ENCODE measurements at regions not wholly inside any gene's neighbourhood (a gene's known extent, or its start where the extent isn't known, plus 50 kb on each side); places are given as distances from the start of the nearest gene placed in this dataset.

DNA sequence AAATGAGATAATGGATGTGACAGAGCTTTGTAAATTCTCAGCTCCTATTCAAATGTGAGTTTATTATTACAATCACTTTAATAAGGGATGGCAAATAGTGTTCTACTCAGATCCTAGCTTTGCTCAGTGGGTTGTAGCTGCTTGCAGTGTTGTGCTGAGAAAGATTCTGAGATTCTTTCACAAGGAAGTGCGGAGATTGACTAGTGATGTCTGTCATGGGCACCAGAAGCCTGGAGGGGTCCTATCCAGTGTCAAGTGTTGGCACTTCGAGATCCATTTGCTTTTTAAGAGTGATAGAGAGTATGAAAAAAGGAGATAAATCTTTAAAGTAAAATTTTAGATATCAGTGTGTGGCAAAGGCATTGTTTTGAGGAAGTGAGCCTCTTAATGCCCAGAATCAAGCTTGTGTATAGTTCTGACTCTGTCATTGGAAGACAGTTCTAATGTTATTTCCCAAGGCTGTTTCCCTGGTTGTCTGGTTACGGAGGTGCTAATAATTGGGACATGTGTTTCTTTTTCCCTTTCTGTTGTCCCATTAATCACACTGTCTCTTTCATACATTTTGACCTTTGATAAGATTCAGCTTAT is 181.7 kb upstream of the SPRED2 start (continued):
- TF ChIP-seq RCOR1 (IDR thresholded peaks at IDR 0.05; ENCODE audit: low read length) (no peak), TCF12 (IDR thresholded peaks at IDR 0.05) (no peak), RAD21 (IDR thresholded peaks at IDR 0.05; ENCODE audit: low read length) (no peak), RFX5 (IDR thresholded peaks at IDR 0.05; ENCODE audit: low read length) (no peak), ELF1 (IDR thresholded peaks at IDR 0.05) (no peak), NRF1 (IDR thresholded peaks at IDR 0.05; ENCODE audit: low read depth, low read length) (no peak), TAF1 (IDR thresholded peaks at IDR 0.05; ENCODE audit: borderline replicate concordance, low read depth, low read length) (no peak)

DNA sequence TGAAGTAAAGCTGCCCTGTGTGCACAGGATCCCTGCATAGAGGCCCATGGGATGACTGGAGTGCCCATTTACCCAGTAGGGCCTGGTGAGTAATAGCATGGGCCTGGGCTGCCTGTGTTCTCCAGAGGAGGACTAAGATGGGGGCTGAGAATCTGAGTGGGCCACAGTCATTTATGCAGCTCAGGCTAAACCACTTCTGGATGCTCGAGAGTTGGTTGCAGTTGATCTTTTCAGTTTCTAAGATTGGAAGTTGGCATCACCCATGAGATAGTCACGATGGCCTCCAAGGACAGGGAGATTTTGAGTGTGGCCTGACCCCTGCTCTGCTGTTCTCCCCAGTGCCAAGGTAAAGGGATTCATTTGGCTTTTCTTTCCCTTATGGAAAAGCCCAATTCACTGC is 179.1 kb upstream of the SPRED2 start:
- H3K27me3 ChIP-seq (ENCODE audit: insufficient read depth) = no peaks in the 10 kb centered on the region
- CTCF ChIA-PET = interaction anchor here (1.1 kb wide), 1 partner anchor 9 kb away, joined by 3 read pairs; no protein-coding TSS in a partner anchor
- no peaks in the 10 kb centered on the region for H3K9me2 ChIP-seq

DNA sequence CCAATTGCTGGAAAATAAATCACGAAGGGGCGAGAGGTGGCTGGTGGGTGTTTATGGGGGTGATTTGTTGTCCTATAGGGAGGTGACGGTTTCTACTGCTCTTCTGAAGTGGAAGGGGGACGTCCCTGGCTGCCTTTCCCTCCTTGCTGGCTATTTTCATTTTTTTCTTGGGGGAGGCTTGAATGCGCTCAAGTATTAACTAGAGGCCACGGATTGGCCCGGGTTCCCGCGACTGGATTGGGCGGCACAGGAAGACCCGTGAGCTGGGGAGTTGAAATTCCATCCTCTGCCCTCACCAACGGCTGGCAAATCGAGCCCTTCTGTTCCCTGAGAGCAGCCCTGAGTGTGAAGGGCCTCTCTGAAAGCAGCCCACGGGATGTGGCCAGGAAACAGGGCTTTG is 176.5 kb upstream of the SPRED2 start:
- H3K9me3 ChIP-seq = no peaks in the 10 kb centered on the region
- H3K27ac ChIP-seq (ENCODE audit: low read depth in 2 of 2, low read length in 1 of 2) = no peak overlapping the region
- POLR2A ChIA-PET = no interaction called here
- H3K27me3 ChIP-seq (ENCODE audit: insufficient read depth) = no peaks in the 10 kb centered on the region
- no peak overlapping the region for H3K9ac ChIP-seq
- H3K4me3 ChIP-seq (ENCODE audit: low read depth in 2 of 2, low read length in 1 of 2) = no peak overlapping the region
- H3K9me2 ChIP-seq = no peaks in the 10 kb centered on the region
- H3K4me1 ChIP-seq (ENCODE audit: control insufficient read depth in 1 of 2, insufficient read depth in 2 of 2, low read depth in 1 of 2, low read length in 1 of 2) = no peaks in the 10 kb centered on the region
- no peaks in the 10 kb centered on the region for H3K79me2 ChIP-seq (ENCODE audit: insufficient read depth)
- no peaks in the 10 kb centered on the region for H4K20me1 ChIP-seq (ENCODE audit: insufficient read depth)
- H3F3A ChIP-seq (replicated peaks; ENCODE audit: insufficient read depth) = peaks cover under 1% of the 10 kb centered on the region
- DNase-seq = no peak
- 82% methylated on average over 12 of the region's 14 CpGs for WGBS (ENCODE audit: low lambda C conversion rate)
- H3K36me3 ChIP-seq (replicated peaks in 1 of 2; ENCODE audit: control insufficient read depth in 1 of 2, insufficient read depth in 2 of 2, low read length in 1 of 2) = no peaks in the 10 kb centered on the region
- H3K4me2 ChIP-seq = no peak overlapping the region
- H2AFZ ChIP-seq (ENCODE audit: low read depth) = no peak overlapping the region
- CTCF ChIA-PET = no interaction called here
- TF ChIP-seq MEF2A (IDR thresholded peaks at IDR 0.05; ENCODE audit: borderline replicate concordance, low read depth) (no peak), TAF1 (IDR thresholded peaks at IDR 0.05; ENCODE audit: borderline replicate concordance, low read depth, low read length) (no peak), EP300 (IDR thresholded peaks at IDR 0.05; ENCODE audit: borderline replicate concordance in 1 of 2, low read depth in 1 of 2, low read length in 1 of 2) (no peak), JUND (IDR thresholded peaks at IDR 0.05) (no peak), NFIC (IDR thresholded peaks at IDR 0.05; ENCODE audit: borderline replicate concordance) (no peak), NRF1 (IDR thresholded peaks at IDR 0.05; ENCODE audit: low read depth, low read length) (no peak), ELF1 (IDR thresholded peaks at IDR 0.05) (no peak), FOSL2 (IDR thresholded peaks at IDR 0.05; ENCODE audit: borderline replicate concordance, low read depth) (no peak), RXRA (IDR thresholded peaks at IDR 0.05; ENCODE audit: borderline replicate concordance, low read depth) (no peak), TEAD4 (IDR thresholded peaks at IDR 0.05; ENCODE audit: borderline replicate concordance, insufficient read depth) (no peak), GABPA (IDR thresholded peaks at IDR 0.05; ENCODE audit: low read depth) (no peak), POLR2AphosphoS5 (IDR thresholded peaks at IDR 0.05; ENCODE audit: low read depth, low read length) (no peak)
- TF ChIP-seq, protein P1, sequence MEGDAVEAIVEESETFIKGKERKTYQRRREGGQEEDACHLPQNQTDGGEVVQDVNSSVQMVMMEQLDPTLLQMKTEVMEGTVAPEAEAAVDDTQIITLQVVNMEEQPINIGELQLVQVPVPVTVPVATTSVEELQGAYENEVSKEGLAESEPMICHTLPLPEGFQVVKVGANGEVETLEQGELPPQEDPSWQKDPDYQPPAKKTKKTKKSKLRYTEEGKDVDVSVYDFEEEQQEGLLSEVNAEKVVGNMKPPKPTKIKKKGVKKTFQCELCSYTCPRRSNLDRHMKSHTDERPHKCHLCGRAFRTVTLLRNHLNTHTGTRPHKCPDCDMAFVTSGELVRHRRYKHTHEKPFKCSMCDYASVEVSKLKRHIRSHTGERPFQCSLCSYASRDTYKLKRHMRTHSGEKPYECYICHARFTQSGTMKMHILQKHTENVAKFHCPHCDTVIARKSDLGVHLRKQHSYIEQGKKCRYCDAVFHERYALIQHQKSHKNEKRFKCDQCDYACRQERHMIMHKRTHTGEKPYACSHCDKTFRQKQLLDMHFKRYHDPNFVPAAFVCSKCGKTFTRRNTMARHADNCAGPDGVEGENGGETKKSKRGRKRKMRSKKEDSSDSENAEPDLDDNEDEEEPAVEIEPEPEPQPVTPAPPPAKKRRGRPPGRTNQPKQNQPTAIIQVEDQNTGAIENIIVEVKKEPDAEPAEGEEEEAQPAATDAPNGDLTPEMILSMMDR (IDR thresholded peaks at IDR 0.05) = no peak
- TF ChIP-seq, protein P2, sequence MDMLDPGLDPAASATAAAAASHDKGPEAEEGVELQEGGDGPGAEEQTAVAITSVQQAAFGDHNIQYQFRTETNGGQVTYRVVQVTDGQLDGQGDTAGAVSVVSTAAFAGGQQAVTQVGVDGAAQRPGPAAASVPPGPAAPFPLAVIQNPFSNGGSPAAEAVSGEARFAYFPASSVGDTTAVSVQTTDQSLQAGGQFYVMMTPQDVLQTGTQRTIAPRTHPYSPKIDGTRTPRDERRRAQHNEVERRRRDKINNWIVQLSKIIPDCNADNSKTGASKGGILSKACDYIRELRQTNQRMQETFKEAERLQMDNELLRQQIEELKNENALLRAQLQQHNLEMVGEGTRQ (IDR thresholded peaks at IDR 0.05; ENCODE audit: borderline replicate concordance, low read depth, low read length) = no peak
- TF ChIP-seq, protein P3, sequence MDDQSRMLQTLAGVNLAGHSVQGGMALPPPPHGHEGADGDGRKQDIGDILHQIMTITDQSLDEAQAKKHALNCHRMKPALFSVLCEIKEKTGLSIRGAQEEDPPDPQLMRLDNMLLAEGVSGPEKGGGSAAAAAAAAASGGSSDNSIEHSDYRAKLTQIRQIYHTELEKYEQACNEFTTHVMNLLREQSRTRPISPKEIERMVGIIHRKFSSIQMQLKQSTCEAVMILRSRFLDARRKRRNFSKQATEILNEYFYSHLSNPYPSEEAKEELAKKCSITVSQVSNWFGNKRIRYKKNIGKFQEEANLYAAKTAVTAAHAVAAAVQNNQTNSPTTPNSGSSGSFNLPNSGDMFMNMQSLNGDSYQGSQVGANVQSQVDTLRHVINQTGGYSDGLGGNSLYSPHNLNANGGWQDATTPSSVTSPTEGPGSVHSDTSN (IDR thresholded peaks at IDR 0.05) = no peak

More for the DNA sequence above, 179.1 kb upstream of the SPRED2 start:
- Histone ChIP-seq H3K4me3 (ENCODE audit: low read depth in 2 of 2, low read length in 1 of 2) (no peak overlapping the region), H3F3A (replicated peaks; ENCODE audit: insufficient read depth) (peaks cover 2% of the 10 kb centered on the region), H3K9ac (no peak overlapping the region), H4K20me1 (ENCODE audit: insufficient read depth) (no peaks in the 10 kb centered on the region), H3K4me2 (no peak overlapping the region), H3K9me3 (no peaks in the 10 kb centered on the region), H2AFZ (ENCODE audit: low read depth) (no peak overlapping the region), H3K79me2 (ENCODE audit: insufficient read depth) (no peaks in the 10 kb centered on the region), H3K27ac (ENCODE audit: low read depth in 2 of 2, low read length in 1 of 2) (no peak overlapping the region), H3K36me3 (replicated peaks in 1 of 2; ENCODE audit: control insufficient read depth in 1 of 2, insufficient read depth in 2 of 2, low read length in 1 of 2) (no peaks in the 10 kb centered on the region), H3K4me1 (ENCODE audit: control insufficient read depth in 1 of 2, insufficient read depth in 2 of 2, low read depth in 1 of 2, low read length in 1 of 2) (no peaks in the 10 kb centered on the region)
- no peak for TF ChIP-seq YY1 (IDR thresholded peaks at IDR 0.05; ENCODE audit: low read depth)
- no peak for TF ChIP-seq ELF1 (IDR thresholded peaks at IDR 0.05)
- TF ChIP-seq, protein P1 (IDR thresholded peaks at IDR 0.05) = no peak
- TF ChIP-seq RXRA (IDR thresholded peaks at IDR 0.05; ENCODE audit: borderline replicate concordance, low read depth) = no peak
- TF ChIP-seq TAF1 (IDR thresholded peaks at IDR 0.05; ENCODE audit: borderline replicate concordance, low read depth, low read length) = no peak
- TF ChIP-seq GABPA (IDR thresholded peaks at IDR 0.05; ENCODE audit: low read depth) = no peak
- 46% methylated on average over 2 of the region's 2 CpGs for whole genome bisulfite sequencing (ENCODE audit: low lambda C conversion rate)
- DNase-seq = no peak
- POLR2A ChIA-PET = no interaction called here
